Transverse colon (tissue), 4 donors: ENCODE measurements at regions not wholly inside any gene's neighbourhood (a gene's known extent, or its start where the extent isn't known, plus 50 kb on each side); places are given as distances from the start of the nearest gene placed in this dataset.

ENCODE experiments used
- EP300 ChIP-seq: sonication (generic); formaldehyde crosslinking; IDR thresholded peaks from one replicate; pipeline ENCODE4 v1.6.1; 2017; ENCODE audit warnings: antibody characterized with exemption, low read depth
- POLR2A ChIP-seq: fragments of 450-650 bp; IDR thresholded peaks from one replicate; pipeline ENCODE4 v1.6.1; 2016; ENCODE audit warnings: antibody characterized with exemption, mild to moderate bottlenecking, moderate library complexity
- POLR2AphosphoS5 ChIP-seq, 3 donors: sonication (generic); formaldehyde crosslinking; IDR thresholded peaks; one replicate each; pipeline ENCODE4 v1.6.1; 2016; ENCODE audit warnings: antibody characterized with exemption in 3 of 3
- TF ChIP-seq, protein P1 (sequence below), 5 experiments: fragments of 200-600 bp in 3 of 5; fragments of 450-650 bp in 2 of 5; sonication (generic) in 3 of 5; IDR thresholded peaks; 1 replicate in 2 of 5; 2 replicates in 3 of 5; pipeline ENCODE4 v1.5.1; 2016 to 2017; ENCODE audit warnings: antibody characterized with exemption in 5 of 5, inconsistent platforms in 3 of 5, mild to moderate bottlenecking in 2 of 5, moderate library complexity in 1 of 5

DNA sequence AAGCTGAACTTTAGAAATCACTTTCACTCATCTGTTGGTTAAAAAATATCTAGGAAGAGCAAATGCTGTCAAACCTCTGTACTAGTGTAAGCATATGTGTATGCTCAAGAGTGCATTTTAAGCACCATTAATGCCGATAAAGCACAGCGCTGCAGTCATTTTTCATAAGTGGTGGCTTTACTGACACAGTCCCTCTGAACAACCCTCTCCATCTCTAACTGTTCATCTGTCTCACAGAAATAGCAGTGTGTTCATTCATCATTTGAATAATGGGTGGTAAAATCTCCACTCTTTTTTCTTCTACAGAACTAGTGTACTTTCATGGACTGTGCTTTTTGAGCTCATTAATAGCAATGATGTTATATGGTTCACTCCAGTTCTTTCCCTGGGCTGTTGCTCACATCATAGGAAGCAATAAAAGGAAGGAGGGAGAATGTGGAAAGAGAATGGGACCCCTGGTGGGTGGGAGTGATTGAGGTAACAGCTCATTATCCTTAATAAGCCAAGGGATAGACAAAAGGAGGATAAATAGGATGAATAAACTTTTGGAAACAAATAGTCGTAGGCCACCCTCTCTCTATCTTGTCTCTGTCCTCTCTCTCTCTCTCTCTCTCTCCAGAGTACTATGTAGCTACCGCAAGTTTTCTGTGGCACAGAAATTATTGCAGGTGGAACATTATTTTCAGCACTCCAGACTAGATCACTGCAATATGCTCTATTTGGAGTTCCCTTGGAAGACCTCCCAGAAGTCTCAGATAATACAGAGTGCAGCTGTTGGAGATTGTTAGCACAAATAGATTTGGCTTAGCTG lies 117.9 kb upstream of the PRDM9 start:
- TF ChIP-seq, protein P1, sequence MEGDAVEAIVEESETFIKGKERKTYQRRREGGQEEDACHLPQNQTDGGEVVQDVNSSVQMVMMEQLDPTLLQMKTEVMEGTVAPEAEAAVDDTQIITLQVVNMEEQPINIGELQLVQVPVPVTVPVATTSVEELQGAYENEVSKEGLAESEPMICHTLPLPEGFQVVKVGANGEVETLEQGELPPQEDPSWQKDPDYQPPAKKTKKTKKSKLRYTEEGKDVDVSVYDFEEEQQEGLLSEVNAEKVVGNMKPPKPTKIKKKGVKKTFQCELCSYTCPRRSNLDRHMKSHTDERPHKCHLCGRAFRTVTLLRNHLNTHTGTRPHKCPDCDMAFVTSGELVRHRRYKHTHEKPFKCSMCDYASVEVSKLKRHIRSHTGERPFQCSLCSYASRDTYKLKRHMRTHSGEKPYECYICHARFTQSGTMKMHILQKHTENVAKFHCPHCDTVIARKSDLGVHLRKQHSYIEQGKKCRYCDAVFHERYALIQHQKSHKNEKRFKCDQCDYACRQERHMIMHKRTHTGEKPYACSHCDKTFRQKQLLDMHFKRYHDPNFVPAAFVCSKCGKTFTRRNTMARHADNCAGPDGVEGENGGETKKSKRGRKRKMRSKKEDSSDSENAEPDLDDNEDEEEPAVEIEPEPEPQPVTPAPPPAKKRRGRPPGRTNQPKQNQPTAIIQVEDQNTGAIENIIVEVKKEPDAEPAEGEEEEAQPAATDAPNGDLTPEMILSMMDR (IDR thresholded peaks at IDR 0.05) = no peak
- TF ChIP-seq POLR2AphosphoS5 (IDR thresholded peaks at IDR 0.05) (no peak), POLR2A (no peak), EP300 (no peak)
